T47D (cell line): ENCODE measurements at regions not wholly inside any gene's neighbourhood (a gene's known extent, or its start where the extent isn't known, plus 50 kb on each side); places are given as distances from the start of the nearest gene placed in this dataset.
A peak's percentile ranks its signal among the peaks of the same experiment; 100 is the strongest.

Experiments used
- DNase-seq, 2 experiments: peaks; one replicate each; pipeline versions ENCODE4 v3.0.0 to v3.0.0-alpha.2; 2011 to 2012; ENCODE audit warnings: low read depth in 1 of 2, low spot score in 1 of 2
- JUND ChIP-seq: IDR thresholded peaks from 2 replicates; pipeline ENCODE4 v1.6.1; 2012; ENCODE audit warnings: low read depth
- in situ Hi-C: cut with HindIII; loops from 2 replicates; pipeline ENCODE4 v1.10.0; 2016; ENCODE audit warnings: low sequenced_read_pairs, low pct_unique_long_range_greater_than_20kb

- DNase-seq, result no peak
- in situ Hi-C loops, result no loop called here
- no peak for TF ChIP-seq JUND
These were observed 50.7 kb upstream of the NOCT start for GRCh38 chr4:138964716-138965426.

DNA sequence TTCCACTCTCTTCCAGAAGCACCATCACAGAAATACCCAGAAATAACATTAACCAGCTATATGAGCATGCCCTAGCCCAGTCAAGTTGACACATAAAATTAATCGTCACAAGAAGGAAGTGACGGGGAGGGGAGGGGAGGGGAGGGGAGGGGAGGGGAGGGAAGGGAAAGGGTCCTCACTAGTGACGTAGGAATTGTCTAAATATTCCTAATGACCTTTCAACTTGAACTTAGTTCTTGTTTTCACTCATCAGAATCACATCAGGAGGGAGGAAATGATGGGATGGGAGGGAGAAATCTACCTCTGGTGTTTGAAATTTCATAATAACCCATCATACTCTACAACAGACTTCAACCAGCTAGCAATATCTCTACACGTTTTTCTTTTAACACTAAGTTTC lies 52.2 kb upstream of the NOCT start:
- DNase-seq, result no peak
- in situ Hi-C loops, result no loop called here
- TF ChIP-seq JUND, result no peak

GRCh38 chr4:138961664-138962063 lies 53.9 kb upstream of the NOCT start:
- in situ Hi-C loops, result no loop called here
- no peak for DNase-seq
- TF ChIP-seq JUND, result no peak

DNA sequence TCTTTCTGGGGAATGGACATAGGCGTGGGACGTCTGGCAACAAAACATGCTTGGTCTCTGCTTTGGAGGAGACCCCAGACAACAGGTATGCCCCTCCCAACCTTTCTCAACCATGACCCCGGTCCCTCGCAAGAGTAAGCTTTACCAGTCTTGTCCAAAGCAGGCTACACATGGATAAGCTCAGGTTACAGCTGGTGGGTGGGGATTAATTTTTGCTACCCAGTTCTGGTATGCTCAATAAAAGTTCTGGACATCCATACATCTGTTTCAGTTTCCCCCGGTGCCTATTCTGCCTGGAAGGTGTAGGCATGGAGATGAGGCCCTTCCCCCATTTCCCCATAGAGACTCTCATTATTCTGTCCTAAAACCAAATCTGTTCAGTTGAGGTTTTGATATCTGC lies 54.5 kb upstream of the NOCT start:
- DNase-seq, result no peak
- in situ Hi-C loops, result no loop called here
- no peak for TF ChIP-seq JUND

DNA sequence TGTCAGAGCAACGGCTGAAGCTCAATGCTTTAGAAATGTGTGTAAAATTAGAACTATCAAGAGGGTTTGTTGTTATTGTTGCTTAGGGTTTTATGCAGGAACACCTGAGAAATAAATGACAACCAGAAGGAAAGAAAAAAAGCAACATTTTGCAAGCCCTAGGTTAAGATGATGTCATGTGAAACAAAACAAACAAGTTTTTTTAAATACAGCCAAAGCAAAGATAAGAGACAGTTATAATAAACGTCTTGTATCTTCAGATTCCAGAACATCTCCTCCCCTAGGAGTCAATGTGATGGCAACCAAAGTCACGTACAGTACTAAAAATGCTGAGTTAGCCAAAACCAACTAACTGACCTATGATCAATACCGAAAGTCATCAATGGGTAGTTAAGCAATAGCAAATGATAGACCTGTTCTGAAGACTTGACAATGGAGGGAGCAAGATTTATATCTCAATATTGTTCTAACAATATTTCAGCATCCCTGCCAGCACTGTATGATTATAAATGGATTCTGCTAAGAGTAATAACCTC lies 55.3 kb upstream of the NOCT start:
- TF ChIP-seq JUND, result no peak
- DNase-seq, result no peak
- in situ Hi-C loops, result no loop called here

DNA sequence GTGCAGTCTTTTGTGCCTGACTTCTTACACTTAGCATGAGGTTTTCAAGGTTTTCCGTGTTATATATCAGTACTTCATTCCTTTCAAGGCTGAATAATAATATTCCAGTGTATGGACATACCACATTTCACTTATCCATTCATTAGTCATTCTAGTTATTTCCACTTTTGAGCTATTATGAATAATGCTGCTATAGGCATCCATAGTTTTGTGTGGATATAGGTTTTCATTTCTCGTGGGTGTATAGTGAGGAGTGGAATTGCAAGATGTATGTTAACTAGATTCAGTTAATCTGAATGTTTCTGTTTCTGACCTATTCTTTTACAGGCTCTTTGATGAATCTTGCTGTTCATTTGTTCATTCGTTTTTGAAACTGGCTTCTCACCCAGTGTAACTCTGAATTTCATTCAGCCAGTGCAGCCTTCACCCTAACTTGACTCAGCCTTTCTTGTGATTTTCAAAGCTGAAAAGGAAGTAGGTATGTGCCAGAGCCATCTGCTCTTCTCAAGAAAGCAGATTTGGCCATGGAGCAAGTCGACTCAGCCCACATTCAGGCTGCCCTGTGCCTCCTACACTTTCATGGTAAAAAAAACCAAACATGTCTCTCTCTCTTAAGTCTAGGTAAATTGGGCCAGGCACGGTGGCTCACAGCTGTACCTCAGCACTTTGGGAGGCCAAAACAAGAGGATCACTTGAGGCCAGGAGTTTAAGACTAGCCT lies 56.3 kb upstream of the NOCT start:
- in situ Hi-C loops, result no loop called here
- no peak for DNase-seq

GRCh38 chr4:138958519-138958918 lies 57.1 kb upstream of the NOCT start:
- no peak for DNase-seq

More for the DNA sequence above, 56.3 kb upstream of the NOCT start:
- no peak for TF ChIP-seq JUND

DNA sequence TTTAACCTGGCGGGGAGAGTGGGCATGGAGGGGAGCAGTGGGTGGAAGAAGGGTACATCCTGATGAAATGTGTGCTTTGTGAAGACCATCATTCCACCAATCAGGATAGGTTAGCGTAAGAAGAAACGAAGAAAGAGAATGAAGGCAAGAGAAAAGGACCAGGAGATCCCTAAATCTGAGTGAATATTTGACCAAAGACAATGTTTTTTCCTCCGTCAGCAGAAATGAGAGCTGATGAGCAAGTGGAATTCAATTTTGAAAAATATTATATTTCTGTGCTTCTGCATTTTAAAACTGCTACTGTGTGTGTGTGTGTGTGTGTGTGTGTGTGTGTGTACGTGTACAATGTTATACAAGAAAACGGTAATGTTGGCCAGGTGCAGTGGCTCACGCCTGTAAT lies 58.3 kb upstream of the NOCT start:
- no peak for DNase-seq
- no peak for TF ChIP-seq JUND
- in situ Hi-C loops, result no loop called here

More at GRCh38 chr4:138958519-138958918, 57.1 kb upstream of the NOCT start:
- in situ Hi-C loops, result no loop called here
- no peak for TF ChIP-seq JUND

DNA sequence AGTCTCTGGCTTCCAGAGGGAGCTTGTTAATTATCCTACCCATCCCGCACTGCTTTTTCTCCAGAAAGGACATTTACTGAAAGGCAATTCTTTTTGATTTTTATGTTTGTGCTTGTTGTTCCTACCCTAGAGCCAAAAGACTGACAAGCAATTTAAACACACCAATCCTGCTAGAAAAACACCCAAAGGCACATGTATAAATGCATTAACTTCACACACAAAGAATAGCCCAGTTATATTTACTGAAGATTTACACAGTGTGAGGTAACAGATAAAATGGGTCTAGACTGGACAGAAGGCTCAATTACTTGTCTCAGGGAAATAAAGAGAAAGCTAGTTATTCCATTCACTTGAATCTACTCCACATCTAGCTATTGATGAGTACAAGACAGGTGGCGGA lies 61.2 kb upstream of the NOCT start:
- in situ Hi-C loops, result no loop called here
- no peak for TF ChIP-seq JUND
- DNase-seq, result peak in 1 of 2 experiments; percentile 38

DNA sequence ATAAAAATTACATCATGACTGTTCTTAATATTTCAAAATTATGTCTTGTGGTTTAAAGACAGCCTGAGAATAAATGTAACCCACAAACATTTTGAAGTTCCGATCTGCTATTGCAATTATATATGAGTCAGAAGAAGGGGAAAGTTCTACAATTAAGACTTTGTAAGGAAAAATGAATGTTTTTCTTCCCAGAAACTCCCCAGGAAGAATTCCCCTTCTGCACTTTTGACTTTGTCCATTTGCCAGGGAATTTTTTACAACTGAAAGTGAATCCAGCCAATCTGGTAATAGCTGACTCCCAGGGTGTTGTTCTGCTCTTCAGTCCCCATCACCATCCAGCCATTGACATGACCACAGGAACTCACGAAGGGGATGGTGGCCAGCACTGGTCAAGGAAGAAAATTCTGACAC lies 61.6 kb upstream of the NOCT start:
- no peak for DNase-seq
- no peak for TF ChIP-seq JUND

DNA sequence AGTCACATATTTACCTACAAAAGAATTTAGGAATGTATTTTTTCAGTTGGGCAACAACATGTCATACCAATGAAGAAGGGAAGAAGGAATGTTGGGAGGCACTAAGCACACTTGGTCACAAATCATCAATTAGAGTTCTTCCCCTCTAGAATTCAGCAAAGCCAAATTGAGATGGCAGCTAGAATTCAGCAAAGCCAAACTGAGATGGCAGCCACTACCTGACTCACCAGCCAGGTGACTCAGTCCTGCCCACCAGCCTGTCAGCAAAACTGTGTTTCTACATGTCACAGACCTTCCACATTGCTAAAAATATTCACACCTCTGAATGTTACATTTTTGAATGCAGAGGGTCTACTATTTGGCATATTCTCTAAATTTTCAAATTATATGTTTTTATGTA lies 63.2 kb upstream of the NOCT start:
- in situ Hi-C loops, result no loop called here
- no peak for TF ChIP-seq JUND
- no peak for DNase-seq

More for the DNA sequence above, 61.6 kb upstream of the NOCT start:
- in situ Hi-C loops, result no loop called here

DNA sequence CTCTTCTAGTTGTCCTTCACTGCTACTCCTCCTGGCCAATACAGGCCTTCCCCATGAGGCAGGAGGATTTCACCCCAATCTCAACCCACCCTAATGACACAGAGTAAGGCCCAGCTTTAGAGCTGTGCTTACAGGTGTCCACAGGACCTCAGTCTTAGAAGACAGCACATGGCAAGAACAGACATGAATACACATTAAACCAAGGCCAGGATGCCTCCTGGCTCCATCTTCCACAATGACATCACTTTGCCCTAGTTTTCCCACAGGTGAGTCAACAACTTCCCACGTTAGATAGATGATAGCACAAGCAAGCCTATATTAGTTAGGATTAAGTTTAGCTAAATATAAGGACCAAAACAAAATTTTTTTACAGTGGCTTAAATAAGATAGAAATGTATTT lies 63.8 kb upstream of the NOCT start:
- no peak for TF ChIP-seq JUND
- DNase-seq, result peak in 1 of 2 experiments; percentile 25
- in situ Hi-C loops, result no loop called here

DNA sequence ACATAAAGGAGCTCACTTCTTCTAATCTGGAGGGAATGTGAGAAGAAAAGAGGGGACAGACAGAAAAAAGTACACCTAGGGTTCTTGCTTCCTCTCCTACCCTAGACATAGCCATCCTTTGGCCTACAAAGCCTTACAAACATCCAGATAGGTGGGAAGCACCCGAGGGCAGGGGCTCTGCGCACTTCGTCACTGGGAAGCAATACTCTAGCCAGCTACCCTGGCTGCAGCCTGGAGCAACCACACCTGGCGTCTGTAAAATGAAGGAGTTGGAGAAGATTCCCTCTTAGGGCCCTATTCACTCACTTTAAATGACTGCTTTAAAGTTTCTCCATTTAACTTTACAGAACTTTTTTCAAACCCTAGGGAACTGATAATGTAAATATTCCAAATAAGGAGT lies 65.7 kb upstream of the NOCT start:
- no peak for TF ChIP-seq JUND
- no peak for DNase-seq
- in situ Hi-C loops, result no loop called here
